ENCODE measurements at regions not wholly inside any gene's neighbourhood (a gene's known extent, or its start where the extent isn't known, plus 50 kb on each side); places are given as distances from the start of the nearest gene placed in this dataset.

- no peak for DNase-seq (ENCODE audit: low spot score)
- intact Hi-C loops (cut with DNase I) = no loop called here
Observed at GRCh38 chr12:75974323-75975187, 57.0 kb downstream of the PHLDA1 start.

GRCh38 chr12:75971253-75971652 is 60.3 kb downstream of the PHLDA1 start:
- no peak for DNase-seq (ENCODE audit: low spot score)
- intact Hi-C loops (cut with DNase I) = no loop called here

- intact Hi-C loops (cut with DNase I) = no loop called here
- no peak for DNase-seq (ENCODE audit: low spot score)
Observed at GRCh38 chr12:75970310-75970709, 61.3 kb downstream of the PHLDA1 start.

- DNase-seq (ENCODE audit: low spot score) = no peak
- intact Hi-C loops (cut with DNase I) = no loop called here
Observed at GRCh38 chr12:75969768-75970167, 61.8 kb downstream of the PHLDA1 start.

GRCh38 chr12:75965661-75966060 is 65.9 kb downstream of the PHLDA1 start:
- no peak for DNase-seq (ENCODE audit: low spot score)
- intact Hi-C loops (cut with DNase I) = no loop called here

- intact Hi-C loops (cut with DNase I) = no loop called here
- DNase-seq (ENCODE audit: low spot score) = no peak
Observed at GRCh38 chr12:75964150-75964549, 67.4 kb downstream of the PHLDA1 start.

GRCh38 chr12:75961878-75962277 is 69.7 kb downstream of the PHLDA1 start:
- intact Hi-C loops (cut with DNase I) = no loop called here
- DNase-seq (ENCODE audit: low spot score) = no peak

GRCh38 chr12:75960954-75961661 is 70.5 kb downstream of the PHLDA1 start:
- intact Hi-C loops (cut with DNase I) = no loop called here

GRCh38 chr12:75960086-75960910 is 71.3 kb downstream of the PHLDA1 start:
- no peak for DNase-seq (ENCODE audit: low spot score)
- intact Hi-C loops (cut with DNase I) = no loop called here

More at GRCh38 chr12:75960954-75961661, 70.5 kb downstream of the PHLDA1 start:
- DNase-seq (ENCODE audit: low spot score) = no peak

- intact Hi-C loops (cut with DNase I) = no loop called here
Observed at GRCh38 chr12:75959506-75959905, 72.1 kb downstream of the PHLDA1 start.

GRCh38 chr12:75959060-75959459 is 72.5 kb downstream of the PHLDA1 start:
- no peak for DNase-seq (ENCODE audit: low spot score)
- intact Hi-C loops (cut with DNase I) = no loop called here

More at GRCh38 chr12:75959506-75959905, 72.1 kb downstream of the PHLDA1 start:
- DNase-seq (ENCODE audit: low spot score) = no peak

- intact Hi-C loops (cut with DNase I) = no loop called here
- DNase-seq (ENCODE audit: low spot score) = no peak
Observed at GRCh38 chr12:75955251-75955650, 76.3 kb downstream of the PHLDA1 start.

- intact Hi-C loops (cut with DNase I) = no loop called here
- DNase-seq (ENCODE audit: low spot score) = no peak
Observed at GRCh38 chr12:75954749-75955148, 76.8 kb downstream of the PHLDA1 start.

GRCh38 chr12:75954041-75954440 is 77.5 kb downstream of the PHLDA1 start:
- no peak for DNase-seq (ENCODE audit: low spot score)
- intact Hi-C loops (cut with DNase I) = no loop called here

GRCh38 chr12:75953312-75953906 is 78.2 kb downstream of the PHLDA1 start:
- intact Hi-C loops (cut with DNase I) = no loop called here
- DNase-seq (ENCODE audit: low spot score) = no peak

GRCh38 chr12:75951399-75952278 is 79.9 kb downstream of the PHLDA1 start:
- DNase-seq (ENCODE audit: low spot score) = no peak
- intact Hi-C loops (cut with DNase I) = no loop called here

GRCh38 chr12:75947156-75947723 is 84.3 kb downstream of the PHLDA1 start:
- intact Hi-C loops (cut with DNase I) = no loop called here
- DNase-seq (ENCODE audit: low spot score) = no peak

GRCh38 chr12:75945581-75945980 is 86.0 kb downstream of the PHLDA1 start:
- intact Hi-C loops (cut with DNase I) = no loop called here
- DNase-seq (ENCODE audit: low spot score) = no peak

Measured in posterior vena cava (tissue), 2 donors.